ENCODE measurements at regions not wholly inside any gene's neighbourhood (a gene's known extent, or its start where the extent isn't known, plus 50 kb on each side); places are given as distances from the start of the nearest gene placed in this dataset.
"Not testable (repeated sequence)": the region's sequence is repeated elsewhere in the genome, so short reads cannot be mapped to it uniquely, and the experiment has no call there.

DNA sequence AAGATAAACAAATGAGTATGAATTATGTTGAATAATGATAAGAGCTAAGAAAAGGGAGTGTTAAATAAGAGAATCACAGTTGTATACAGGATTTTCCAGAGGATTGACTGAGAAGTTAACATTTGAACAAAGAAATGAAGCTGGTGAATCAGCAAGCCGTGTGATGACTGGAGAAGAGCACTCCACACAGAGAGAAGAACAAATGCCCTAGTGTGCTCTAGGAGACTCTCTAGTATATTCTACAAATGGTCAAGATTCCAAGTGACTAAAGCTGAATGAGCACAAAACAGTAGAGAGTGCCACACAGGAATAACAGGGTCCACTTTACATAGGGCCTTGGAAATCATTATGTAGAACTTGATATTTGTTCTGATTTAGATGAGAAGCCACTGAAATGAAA is 587.1 kb upstream of the ATXN7L3B start:
- DNase-seq (ENCODE audit: low read depth): no peak

GRCh38 chr12:73951956-73952703 is 585.5 kb upstream of the ATXN7L3B start:
- no peak for DNase-seq (ENCODE audit: low read depth)

GRCh38 chr12:73964641-73965040 is 573.0 kb upstream of the ATXN7L3B start:
- no peak for DNase-seq (ENCODE audit: low read depth)

GRCh38 chr12:73973486-73973885 is 564.1 kb upstream of the ATXN7L3B start:
- no peak for DNase-seq (ENCODE audit: low read depth)

- DNase-seq (ENCODE audit: low read depth): no peak
Measured at GRCh38 chr12:73984552-73984951, 553.1 kb upstream of the ATXN7L3B start.

DNA sequence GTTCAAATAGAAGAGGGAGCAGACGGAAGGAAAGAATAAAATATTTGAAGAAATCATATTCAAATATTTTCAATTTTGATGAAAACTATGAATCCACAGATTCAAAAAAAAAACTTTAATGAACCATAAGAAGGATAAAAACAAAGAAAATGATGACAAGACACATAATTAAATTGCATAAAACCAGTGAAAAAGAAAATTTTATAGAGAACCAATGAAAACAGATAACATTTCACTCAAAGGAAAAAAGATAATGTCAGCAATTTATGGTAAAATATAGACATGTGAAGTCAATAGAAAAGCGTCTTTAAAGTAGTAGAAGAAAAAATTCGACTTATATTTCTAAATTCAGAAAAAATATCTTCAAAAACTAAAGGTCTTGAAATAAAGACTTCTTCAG is 546.5 kb upstream of the ATXN7L3B start:
- DNase-seq (ENCODE audit: low read depth): no peak

DNA sequence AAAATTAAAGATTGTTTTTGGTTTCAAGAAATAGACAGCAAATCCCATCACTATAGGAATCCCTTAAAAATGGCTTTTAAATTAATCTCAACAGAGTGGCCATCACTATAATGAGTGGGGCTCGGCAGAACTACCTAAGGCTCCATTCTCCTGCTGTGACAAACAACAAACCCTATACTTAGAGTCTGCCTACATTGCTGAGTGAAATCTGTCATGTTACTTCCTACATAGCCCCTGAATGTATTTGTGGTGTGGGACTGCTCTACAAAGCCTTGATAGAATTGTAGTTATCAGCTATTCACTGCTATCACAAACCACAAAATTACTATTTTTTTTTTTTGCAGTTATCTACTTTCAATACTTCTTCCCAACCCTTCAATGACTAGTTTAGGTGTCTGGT is 538.7 kb upstream of the ATXN7L3B start:
- DNase-seq (ENCODE audit: low read depth): no peak

DNA sequence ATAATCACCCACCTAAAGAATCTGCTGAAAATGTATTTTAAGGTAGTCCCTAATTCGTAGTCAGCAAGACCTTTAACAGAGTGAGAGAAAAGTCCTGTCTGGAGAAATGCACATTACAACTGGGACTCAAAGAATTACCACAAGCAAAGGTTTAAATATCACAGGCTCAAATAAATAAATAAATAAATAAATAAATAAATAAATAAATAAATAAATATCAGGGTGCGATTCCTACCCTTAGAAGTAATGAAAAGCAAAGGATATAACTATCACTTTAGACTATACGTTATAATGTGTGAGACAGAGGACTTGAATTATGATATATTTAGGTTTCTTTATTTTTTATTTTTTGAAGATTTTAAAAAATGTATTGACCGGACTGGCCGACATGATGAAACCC is 522.5 kb upstream of the ATXN7L3B start:
- no peak for DNase-seq (ENCODE audit: low read depth)

- DNase-seq (ENCODE audit: low read depth): not testable (repeated sequence)
Measured at GRCh38 chr12:74016324-74016723, 521.3 kb upstream of the ATXN7L3B start.

DNA sequence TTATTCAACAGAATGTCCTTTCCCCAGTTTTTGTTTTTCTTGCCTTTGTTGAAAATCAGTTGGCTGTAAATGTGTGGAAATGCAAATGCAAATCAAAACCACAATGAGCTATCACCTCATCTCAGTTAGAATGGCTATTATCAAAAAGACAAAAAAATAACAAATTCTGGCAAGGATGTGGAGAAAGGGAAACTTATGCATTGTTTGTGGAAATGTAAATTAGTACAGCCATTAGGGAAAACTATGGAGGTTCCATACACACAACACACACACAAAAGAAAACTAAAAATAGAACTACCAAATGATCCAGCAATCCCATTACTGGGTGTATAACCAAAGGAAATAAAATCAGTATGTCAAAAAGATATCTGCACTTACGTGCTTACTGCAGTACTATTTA is 518.8 kb upstream of the ATXN7L3B start:
- no peak for DNase-seq (ENCODE audit: low read depth)

DNA sequence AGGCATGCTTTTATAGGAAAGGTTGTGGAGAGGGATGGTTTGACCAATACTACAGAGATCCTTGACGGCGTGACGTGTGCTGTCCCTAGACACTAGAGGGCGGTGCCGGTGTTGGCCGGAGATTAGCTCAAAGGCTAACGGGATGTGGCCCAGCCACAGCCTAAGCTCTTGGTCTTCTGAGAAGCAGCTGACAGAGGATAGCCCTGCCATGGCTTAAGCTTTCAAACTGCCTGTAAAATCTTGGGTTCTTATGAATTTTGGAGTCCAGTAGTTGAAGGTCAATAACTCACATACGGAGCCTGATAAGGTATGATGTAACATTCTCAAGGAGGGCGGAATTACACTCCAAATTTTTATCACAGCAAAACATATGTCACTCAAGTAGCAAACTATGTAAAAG is 515.7 kb upstream of the ATXN7L3B start:
- peak; percentile 4 for DNase-seq (ENCODE audit: low read depth)

- DNase-seq (ENCODE audit: low read depth): no peak
Measured at GRCh38 chr12:74031045-74031444, 506.6 kb upstream of the ATXN7L3B start.

DNA sequence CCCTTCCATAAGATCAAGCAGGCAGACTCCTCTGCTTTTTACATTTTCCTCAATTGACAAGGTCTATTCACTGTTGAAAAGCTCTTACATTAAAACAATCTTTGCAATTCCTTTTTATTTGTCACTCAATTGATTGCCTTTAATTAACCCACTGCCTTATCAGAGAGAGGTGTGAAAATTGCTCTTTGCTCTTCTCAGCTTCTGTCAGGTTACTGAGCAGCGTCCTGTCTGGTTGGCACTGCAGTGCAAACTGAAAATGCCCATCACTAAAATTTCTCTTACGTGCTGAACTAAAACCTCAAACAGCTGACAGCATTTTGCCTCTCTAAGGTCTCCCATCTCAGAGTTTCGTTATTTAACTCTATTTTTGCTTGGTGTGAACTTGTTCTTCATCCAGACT is 504.1 kb upstream of the ATXN7L3B start:
- no peak for DNase-seq (ENCODE audit: low read depth)

DNA sequence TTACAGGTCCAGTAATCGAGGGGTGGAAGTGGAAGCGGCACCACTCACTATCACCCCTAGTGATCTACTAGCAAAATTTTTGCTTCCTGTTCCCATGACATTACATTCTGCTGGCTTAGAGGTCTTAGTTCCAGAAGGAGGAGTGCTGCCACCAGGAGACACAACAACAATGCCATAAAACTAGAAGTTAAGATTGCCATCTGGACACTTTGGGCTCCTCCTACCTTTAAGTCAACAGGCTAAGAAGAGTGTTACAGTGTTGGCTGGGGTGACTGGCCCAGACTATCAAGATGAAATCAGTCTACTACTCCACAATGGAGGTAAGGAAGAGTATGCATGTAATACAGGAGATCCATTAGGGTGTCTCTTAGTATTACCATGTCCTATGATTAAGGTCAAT is 498.5 kb upstream of the ATXN7L3B start:
- DNase-seq (ENCODE audit: low read depth): not testable (repeated sequence)

DNA sequence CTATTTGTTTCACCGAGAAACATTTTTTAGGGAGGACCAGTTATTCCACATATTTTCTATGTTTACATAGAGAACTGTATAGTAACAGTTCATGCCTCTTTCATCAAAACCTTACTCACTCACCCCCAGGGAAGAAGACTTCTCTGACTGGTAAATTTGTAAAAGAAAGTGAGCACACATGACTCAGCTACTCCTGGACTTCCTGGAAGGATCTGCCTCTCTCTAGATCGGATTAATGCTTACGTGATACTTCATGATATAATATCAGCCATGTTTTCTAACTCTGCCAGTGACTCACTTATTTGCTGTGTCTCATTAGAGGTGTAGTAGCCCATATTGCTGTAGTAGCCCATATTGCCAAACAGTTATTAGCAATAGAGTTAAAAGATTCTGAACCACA is 494.3 kb upstream of the ATXN7L3B start:
- DNase-seq (ENCODE audit: low read depth): no peak

DNA sequence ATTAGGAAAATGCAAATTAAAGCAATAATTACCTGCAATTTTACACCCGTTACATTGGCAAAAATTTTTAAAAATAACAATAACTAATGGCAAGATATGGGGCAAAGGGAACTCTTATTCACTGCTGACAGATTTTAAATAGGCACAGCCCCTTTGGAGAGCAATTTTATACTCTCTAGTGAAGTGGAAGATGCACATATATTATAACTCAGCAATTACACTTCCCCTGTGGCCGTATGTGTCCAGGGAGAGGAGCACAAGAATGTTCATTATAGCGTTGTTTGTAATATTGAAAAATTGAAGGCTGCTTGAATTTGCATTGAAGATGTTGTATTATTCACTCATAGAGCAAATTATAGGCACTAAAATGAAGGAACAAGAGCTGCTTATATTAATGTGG is 488.3 kb upstream of the ATXN7L3B start:
- DNase-seq (ENCODE audit: low read depth): no peak

GRCh38 chr12:74051848-74052247 is 485.8 kb upstream of the ATXN7L3B start:
- DNase-seq (ENCODE audit: low read depth): no peak

DNA sequence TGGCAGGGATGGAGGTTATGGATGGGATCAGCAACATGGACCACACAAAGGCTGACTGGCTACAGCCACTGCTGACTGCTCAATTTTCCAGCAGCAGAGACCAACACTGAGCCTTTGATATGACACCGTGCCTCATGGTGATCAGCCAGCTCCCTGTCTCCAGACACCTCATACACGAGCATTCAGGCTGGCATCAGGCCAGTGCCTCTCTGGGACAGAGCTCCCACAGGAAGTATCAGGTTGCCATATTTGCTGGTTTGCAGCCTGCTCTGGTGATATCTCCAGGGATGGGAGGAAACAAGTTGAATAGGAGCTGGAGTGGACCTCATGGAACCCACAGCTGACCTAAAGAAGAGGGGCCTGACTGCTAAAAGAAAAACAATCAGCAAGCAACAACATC is 471.2 kb upstream of the ATXN7L3B start:
- DNase-seq (ENCODE audit: low read depth): no peak

DNA sequence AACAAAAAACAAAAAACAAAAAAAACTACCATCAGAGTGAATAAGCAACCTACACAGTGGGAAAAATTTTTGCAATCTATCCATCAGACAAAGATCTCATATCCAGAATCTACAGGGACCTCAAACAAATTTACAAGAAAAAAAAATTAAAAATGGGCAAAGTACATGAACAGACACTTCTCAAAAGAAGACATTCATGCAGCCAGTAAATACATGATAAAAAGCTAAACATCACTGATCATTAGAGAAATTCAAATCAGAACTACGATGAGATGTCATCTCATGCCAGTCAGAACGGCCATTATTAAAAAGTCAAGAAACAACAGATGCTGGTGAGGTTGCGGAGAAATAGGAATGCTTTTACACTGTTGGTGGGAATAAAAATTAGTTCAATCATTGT is 466.5 kb upstream of the ATXN7L3B start:
- DNase-seq (ENCODE audit: low read depth): no peak

DNA sequence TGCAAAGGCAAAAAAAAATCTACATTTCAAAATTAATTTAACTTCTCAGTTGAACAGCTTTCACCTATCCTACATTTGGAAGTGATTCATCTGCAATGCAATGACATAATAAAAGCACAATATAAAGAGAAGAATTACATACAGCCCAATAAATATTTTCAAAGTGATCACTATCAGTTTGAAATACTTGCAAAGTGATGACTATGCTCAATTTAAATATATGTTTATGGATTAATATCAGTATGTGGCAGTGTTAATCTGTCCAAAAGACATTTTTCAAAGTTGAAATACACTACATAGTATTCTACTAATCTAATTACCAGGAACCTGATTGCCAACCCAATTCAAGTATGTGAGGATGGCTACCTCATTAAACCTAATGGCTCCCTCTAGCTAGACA is 460.7 kb upstream of the ATXN7L3B start:
- DNase-seq (ENCODE audit: low read depth): no peak

DNA sequence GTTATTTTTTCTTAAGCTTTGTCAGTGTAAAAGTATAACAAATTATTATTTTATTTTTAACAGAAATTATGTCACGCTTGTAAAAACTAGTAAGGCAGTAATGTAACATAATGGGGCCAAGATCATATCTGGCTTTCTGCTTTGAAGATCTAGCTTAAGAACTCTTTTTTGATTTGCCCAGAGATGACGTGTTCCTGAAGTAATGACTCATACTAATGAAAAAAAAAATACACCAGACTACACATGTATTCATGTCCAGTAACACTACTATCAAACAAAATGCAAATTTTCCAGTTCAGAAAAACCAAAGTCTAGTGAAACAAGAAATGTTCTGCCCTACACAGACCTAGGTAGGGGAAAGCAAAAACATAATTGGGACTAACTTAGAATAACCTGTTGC is 432.2 kb upstream of the ATXN7L3B start:
- no peak for DNase-seq (ENCODE audit: low read depth)

DNA sequence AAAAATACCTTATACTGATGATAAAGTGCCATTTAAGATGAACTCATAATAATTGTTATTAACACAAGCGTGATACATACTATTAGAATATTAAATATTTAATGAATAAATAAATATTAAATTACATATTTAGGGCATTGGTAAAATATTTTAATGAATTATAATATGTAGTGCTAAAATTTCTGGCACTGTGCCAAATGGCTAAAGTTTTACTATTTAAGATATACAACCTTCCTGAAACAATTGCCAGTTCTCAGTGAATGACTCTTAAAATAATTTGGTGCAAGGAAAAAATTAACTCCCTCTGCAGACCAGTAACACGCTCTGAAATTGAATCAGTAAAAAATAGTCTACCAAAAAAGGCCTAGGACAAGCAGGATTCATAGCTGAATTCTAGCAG is 428.9 kb upstream of the ATXN7L3B start:
- DNase-seq (ENCODE audit: low read depth): no peak

- DNase-seq (ENCODE audit: low read depth): no peak
Measured at GRCh38 chr12:74111688-74112360, 425.8 kb upstream of the ATXN7L3B start.
